Loucy (cell line): ENCODE measurements at regions not wholly inside any gene's neighbourhood (a gene's known extent, or its start where the extent isn't known, plus 50 kb on each side); places are given as distances from the start of the nearest gene placed in this dataset.

Source experiments
- H2AFZ ChIP-seq: fragments of 200-600 bp; sonication (generic); 2 replicates; pipeline ENCODE4 v1.6.0; 2016; ENCODE audit warnings: antibody characterized with exemption, mild to moderate bottlenecking, low read length, moderate library complexity
- H3F3A ChIP-seq: fragments of 200-600 bp; 2 replicates; pipeline ENCODE4 v1.6.0; 2016; ENCODE audit warnings: antibody characterized with exemption, low read depth, mild to moderate bottlenecking
- H3K27me3 ChIP-seq: fragments of 200-600 bp; sonication (generic); 2 replicates; pipeline ENCODE4 v1.6.1; 2014; ENCODE audit warnings: low read length, mild to moderate bottlenecking; ENCODE audit not compliant: insufficient read depth, poor library complexity, severe bottlenecking
- H3K36me3 ChIP-seq: fragments of 200-600 bp; sonication (generic); 2 replicates; pipeline ENCODE4 v1.6.1; 2016; ENCODE audit warnings: low read length; ENCODE audit not compliant: insufficient read depth
- H3K4me1 ChIP-seq: fragments of 200-600 bp; sonication (generic); 2 replicates; pipeline ENCODE4 v1.5.1; 2014; ENCODE audit warnings: low read length, mild to moderate bottlenecking; ENCODE audit not compliant: insufficient read depth, poor library complexity, severe bottlenecking
- H3K4me2 ChIP-seq: fragments of 200-600 bp; sonication (generic); 2 replicates; pipeline ENCODE4 v1.6.0; 2014; ENCODE audit warnings: antibody characterized with exemption, low read length, low read depth, mild to moderate bottlenecking; ENCODE audit not compliant: poor library complexity, severe bottlenecking
- H3K4me3 ChIP-seq: fragments of 200-600 bp; sonication (generic); 2 replicates; pipeline ENCODE4 v1.5.1; 2014; ENCODE audit warnings: low read length, mild to moderate bottlenecking, mixed read lengths; ENCODE audit not compliant: poor library complexity, severe bottlenecking
- H3K79me2 ChIP-seq: fragments of 200-600 bp; sonication (generic); 2 replicates; pipeline ENCODE4 v1.6.1; 2014; ENCODE audit warnings: low read length; ENCODE audit not compliant: insufficient read depth
- H3K9ac ChIP-seq: fragments of 200-600 bp; sonication (generic); 2 replicates; pipeline ENCODE4 v1.6.0; 2014; ENCODE audit warnings: mild to moderate bottlenecking, low read depth, low read length, moderate library complexity; ENCODE audit not compliant: poor library complexity, severe bottlenecking
- H3K9me2 ChIP-seq: fragments of 200-600 bp; sonication (generic); replicated peaks from 2 replicates; pipeline ENCODE4 v1.6.1; 2016; ENCODE audit warnings: low read depth, low read length, mixed read lengths
- H3K9me3 ChIP-seq: fragments of 200-600 bp; sonication (generic); 2 replicates; pipeline ENCODE4 v1.6.1; 2014; ENCODE audit warnings: mild to moderate bottlenecking, antibody characterized with exemption, low read length, low read depth; ENCODE audit not compliant: insufficient read depth
- H4K20me1 ChIP-seq: fragments of 200-600 bp; sonication (generic); 2 replicates; pipeline ENCODE4 v1.6.0; 2014; ENCODE audit warnings: antibody characterized with exemption, low read length, mild to moderate bottlenecking; ENCODE audit not compliant: insufficient read depth, poor library complexity, severe bottlenecking
- CTCF ChIP-seq: fragments of 200-600 bp; sonication (generic); conservative IDR thresholded peaks from 2 replicates; pipeline ENCODE4 v1.5.1; 2014; ENCODE audit warnings: mild to moderate bottlenecking, antibody characterized with exemption, low read length
- EZH2phosphoT487 ChIP-seq: fragments of 200-600 bp; IDR thresholded peaks from 2 replicates; pipeline ENCODE4 v1.6.1; 2018; ENCODE audit warnings: antibody characterized with exemption, mild to moderate bottlenecking, moderate library complexity, borderline replicate concordance

GRCh38 chr15:49760749-49761148 is 139.9 kb downstream of the DTWD1 start:
- peaks cover 13% of the 10 kb centered on the region; the same call in 1 of the 2 replicates for H3K9me3 ChIP-seq
- H3F3A ChIP-seq = no peaks in the 10 kb centered on the region
- no peaks in the 10 kb centered on the region for H4K20me1 ChIP-seq
- TF ChIP-seq CTCF = no peak
- no peak for TF ChIP-seq EZH2phosphoT487
- no peak overlapping the region for H3K9ac ChIP-seq
- H3K4me1 ChIP-seq = no peaks in the 10 kb centered on the region
- H2AFZ ChIP-seq = no peak overlapping the region
- H3K36me3 ChIP-seq = no peaks in the 10 kb centered on the region
- no peak overlapping the region for H3K4me3 ChIP-seq
- no peaks in the 10 kb centered on the region for H3K79me2 ChIP-seq
- H3K9me2 ChIP-seq = no peaks in the 10 kb centered on the region
- H3K27me3 ChIP-seq = no peaks in the 10 kb centered on the region
- H3K4me2 ChIP-seq = no peak overlapping the region

DNA sequence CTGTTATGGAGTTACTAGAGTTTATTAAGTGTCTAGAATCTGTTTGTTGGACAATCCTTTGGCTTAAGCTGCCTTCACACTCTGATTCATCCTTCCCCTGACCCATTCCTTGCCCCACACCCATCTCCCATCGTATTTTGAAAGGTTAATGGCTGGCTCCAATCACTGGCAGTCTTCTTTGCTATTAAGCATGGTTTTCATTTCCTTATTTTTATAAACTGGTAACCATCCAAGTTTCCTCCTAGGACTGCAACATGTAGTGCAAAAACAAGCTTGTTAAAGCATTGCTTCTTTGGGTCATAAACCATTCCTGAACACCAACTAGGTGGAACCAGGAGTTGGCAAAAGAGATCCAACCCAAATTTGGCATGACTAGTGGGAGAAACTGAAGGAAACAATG is 148.4 kb downstream of the DTWD1 start:
- Histone ChIP-seq H2AFZ (no peak overlapping the region), H3K9ac (no peak overlapping the region), H3K79me2 (no peaks in the 10 kb centered on the region), H3F3A (no peaks in the 10 kb centered on the region), H3K27me3 (no peaks in the 10 kb centered on the region), H3K9me2 (no peaks in the 10 kb centered on the region), H3K9me3 (0 out of 2 replicates have a peak, but pooled peaks cover under 1% of the 10 kb centered on the region), H3K4me1 (no peaks in the 10 kb centered on the region), H3K4me2 (no peak overlapping the region), H3K36me3 (no peaks in the 10 kb centered on the region), H4K20me1 (no peaks in the 10 kb centered on the region), H3K4me3 (no peak overlapping the region)
- TF ChIP-seq CTCF (no peak), EZH2phosphoT487 (no peak)

GRCh38 chr15:49789436-49789835 is 168.6 kb downstream of the DTWD1 start:
- H2AFZ ChIP-seq = no peak overlapping the region
- H3K9me3 ChIP-seq = peaks cover 12% of the 10 kb centered on the region
- no peaks in the 10 kb centered on the region for H3K36me3 ChIP-seq
- H3K4me1 ChIP-seq = no peaks in the 10 kb centered on the region
- no peaks in the 10 kb centered on the region for H4K20me1 ChIP-seq
- TF ChIP-seq EZH2phosphoT487 (no peak), CTCF (no peak)
- no peak overlapping the region for H3K9ac ChIP-seq
- no peak overlapping the region for H3K4me3 ChIP-seq
- no peaks in the 10 kb centered on the region for H3K79me2 ChIP-seq
- no peaks in the 10 kb centered on the region for H3K9me2 ChIP-seq
- no peak overlapping the region for H3K4me2 ChIP-seq
- no peaks in the 10 kb centered on the region for H3K27me3 ChIP-seq
- H3F3A ChIP-seq = no peaks in the 10 kb centered on the region
